Activated CD4-positive, alpha-beta T cell treated with anti-CD3 and anti-CD28 coated beads, Interleukin-2, amount 10 ng/mL, durations not matched to agents 7 days and 5 days (primary cell): ENCODE measurements at regions not wholly inside any gene's neighbourhood (a gene's known extent, or its start where the extent isn't known, plus 50 kb on each side); places are given as distances from the start of the nearest gene placed in this dataset.

Experiments used
- CTCF ChIA-PET: fragments of 350-600 bp; sonication (Branson Sonifier 250); formaldehyde crosslinking; loops from one replicate; lab custom pipeline; 2021; ENCODE audit warnings: antibody characterized with exemption; lab: Charles Lee
- POLR2A ChIA-PET: fragments of 350-600 bp; sonication (Branson Sonifier 250); formaldehyde crosslinking; loops from one replicate; lab custom pipeline; 2021; ENCODE audit warnings: antibody characterized with exemption; lab: Charles Lee
- DNase-seq: peaks from one replicate; pipeline ENCODE4 v3.0.0-alpha.2; 2020
- H3K27ac Mint-ChIP-seq: one replicate; pipeline ENCODE4 v1.8.0; 2021; ENCODE audit warnings: mild to moderate bottlenecking, moderate library complexity, mixed read lengths
- H3K27me3 Mint-ChIP-seq: one replicate; pipeline ENCODE4 v1.8.0; 2021; ENCODE audit warnings: mixed read lengths
- H3K36me3 Mint-ChIP-seq: one replicate; pipeline ENCODE4 v1.8.0; 2021; ENCODE audit warnings: low read depth, mixed read lengths
- H3K4me1 Mint-ChIP-seq: one replicate; pipeline ENCODE4 v1.8.0; 2021; ENCODE audit warnings: mixed read lengths
- H3K4me3 Mint-ChIP-seq: one replicate; pipeline ENCODE4 v1.8.0; 2021; ENCODE audit warnings: mild to moderate bottlenecking, moderate library complexity, mixed read lengths
- H3K9me3 Mint-ChIP-seq: one replicate; pipeline ENCODE4 v1.8.0; 2021; ENCODE audit warnings: mixed read lengths

DNA sequence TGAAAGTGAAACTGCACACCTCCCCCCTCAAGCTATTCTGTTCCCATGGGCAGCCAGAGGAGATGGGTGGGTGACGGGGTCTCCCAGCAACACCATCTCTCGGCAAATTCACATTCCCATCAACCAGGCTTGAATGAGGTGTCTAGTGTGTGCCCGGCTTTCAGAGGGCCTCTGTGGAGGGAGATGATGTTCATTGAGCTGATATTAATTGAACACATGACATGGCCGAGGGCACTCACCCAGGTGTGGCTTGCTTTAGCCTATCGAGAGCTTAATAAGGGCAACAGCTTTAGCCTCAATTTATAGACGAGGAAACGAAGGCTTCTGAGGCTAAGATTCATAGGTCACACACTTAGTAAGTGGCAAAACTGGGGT is 288.0 kb downstream of the UACA start:
- peaks cover 76% of the 10 kb centered on the region for H3K27me3 Mint-ChIP-seq
- POLR2A ChIA-PET = no interaction called here

GRCh38 chr15:70474471-70475406 is 288.6 kb downstream of the UACA start:
- Mint-ChIP-seq H3K27me3 (peaks cover 79% of the 10 kb centered on the region), H3K27ac (no peak overlapping the region), H3K4me1 (peaks cover 44% of the 10 kb centered on the region), H3K36me3 (peaks cover 2% of the 10 kb centered on the region), H3K4me3 (peak overlapping the region; percentile 47), H3K9me3 (no peaks in the 10 kb centered on the region)
- no peak for DNase-seq
- POLR2A ChIA-PET = no interaction called here
- CTCF ChIA-PET = interaction anchor here (1.2 to 1.8 kb wide), 4 partner anchors 12 to 1012 kb away, joined by 4 to 12 read pairs (median 4); no protein-coding TSS in a partner anchor

More for the DNA sequence above, 288.0 kb downstream of the UACA start:
- no peak for DNase-seq
- Mint-ChIP-seq H3K4me1 (peaks cover 50% of the 10 kb centered on the region), H3K9me3 (no peaks in the 10 kb centered on the region), H3K27ac (peak overlapping the region; percentile 38), H3K4me3 (peak overlapping the region; percentile 47), H3K36me3 (peaks cover 2% of the 10 kb centered on the region)
- CTCF ChIA-PET = interaction anchor here (1.2 to 1.8 kb wide), 4 partner anchors 12 to 1013 kb away, joined by 4 to 12 read pairs (median 4); no protein-coding TSS in a partner anchor

DNA sequence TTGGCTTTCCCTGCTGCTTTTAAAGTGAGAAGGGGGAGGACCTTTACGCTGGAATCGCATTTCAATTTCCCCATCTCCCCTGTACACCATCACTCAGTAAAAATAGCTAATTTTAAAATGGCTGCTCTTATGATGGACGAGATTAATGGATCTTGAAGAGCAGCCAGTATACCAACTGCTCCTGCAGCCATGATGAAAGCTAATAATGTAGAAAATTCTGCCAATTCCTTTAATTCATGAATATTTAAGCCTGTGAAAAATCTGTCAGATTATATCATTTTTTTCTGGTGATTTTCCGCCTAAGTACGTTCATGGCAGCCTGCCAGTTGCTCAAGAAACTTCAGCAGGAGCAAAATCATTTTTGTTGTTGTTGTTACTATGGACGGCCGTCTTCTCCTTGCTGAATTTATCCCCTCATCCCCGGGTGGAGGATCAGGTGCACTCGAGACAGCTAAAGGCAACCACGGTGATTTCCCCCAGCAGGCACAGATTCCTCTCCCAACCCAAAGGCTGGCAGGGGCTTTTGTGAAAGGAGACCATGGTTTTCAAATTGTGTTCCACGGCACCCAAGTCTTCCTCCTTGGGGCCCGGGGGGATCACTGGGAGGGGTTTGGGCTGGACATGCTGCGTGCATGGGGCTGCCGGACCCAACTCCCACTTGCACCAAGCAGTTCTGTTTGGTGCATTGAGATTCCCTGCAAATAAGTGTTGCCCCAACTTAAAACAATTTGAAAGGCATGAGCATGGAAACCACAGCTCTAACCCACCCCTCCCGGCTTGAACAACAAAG is 289.6 kb downstream of the UACA start:
- Mint-ChIP-seq H3K4me1 (peaks cover 37% of the 10 kb centered on the region), H3K36me3 (peaks cover 2% of the 10 kb centered on the region), H3K27ac (no peak overlapping the region), H3K4me3 (no peak overlapping the region), H3K9me3 (no peaks in the 10 kb centered on the region), H3K27me3 (peaks cover 85% of the 10 kb centered on the region)
- CTCF ChIA-PET = interaction anchor here (1.2 kb wide), 1 partner anchor 11 kb away, joined by 4 read pairs; no protein-coding TSS in a partner anchor
- POLR2A ChIA-PET = no interaction called here
- DNase-seq = no peak

DNA sequence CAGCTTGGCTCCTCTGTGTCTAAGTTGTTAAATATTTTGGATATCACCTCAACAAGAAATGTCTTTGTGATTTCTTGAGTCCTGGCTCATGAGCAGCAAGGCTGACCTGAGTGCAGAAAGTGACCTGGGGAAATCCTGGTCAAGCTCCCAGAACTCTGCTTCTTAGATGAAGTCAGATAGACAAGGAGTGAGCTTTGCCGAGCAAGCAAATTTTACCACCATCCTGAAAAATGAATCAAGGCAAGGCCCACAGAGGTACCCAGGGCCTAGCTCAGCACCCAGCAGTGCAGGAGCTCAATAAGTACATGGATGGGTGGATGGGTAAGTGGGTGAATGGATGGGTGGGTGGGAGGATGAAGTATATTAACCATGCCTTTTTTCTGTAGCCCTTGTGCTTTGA is 291.8 kb downstream of the UACA start:
- H3K36me3 Mint-ChIP-seq = peaks cover 2% of the 10 kb centered on the region
- H3K27me3 Mint-ChIP-seq = peaks cover 88% of the 10 kb centered on the region
- ChIA-PET POLR2A (no interaction called here), CTCF (interaction anchor here (1.2 to 3.1 kb wide), 4 partner anchors 11 to 768 kb away, joined by 3 to 12 read pairs (median 3); no protein-coding TSS in a partner anchor)
- H3K4me3 Mint-ChIP-seq = no peak overlapping the region
- H3K4me1 Mint-ChIP-seq = peaks cover 23% of the 10 kb centered on the region
- no peak for DNase-seq
- H3K27ac Mint-ChIP-seq = no peak overlapping the region
- H3K9me3 Mint-ChIP-seq = no peaks in the 10 kb centered on the region

DNA sequence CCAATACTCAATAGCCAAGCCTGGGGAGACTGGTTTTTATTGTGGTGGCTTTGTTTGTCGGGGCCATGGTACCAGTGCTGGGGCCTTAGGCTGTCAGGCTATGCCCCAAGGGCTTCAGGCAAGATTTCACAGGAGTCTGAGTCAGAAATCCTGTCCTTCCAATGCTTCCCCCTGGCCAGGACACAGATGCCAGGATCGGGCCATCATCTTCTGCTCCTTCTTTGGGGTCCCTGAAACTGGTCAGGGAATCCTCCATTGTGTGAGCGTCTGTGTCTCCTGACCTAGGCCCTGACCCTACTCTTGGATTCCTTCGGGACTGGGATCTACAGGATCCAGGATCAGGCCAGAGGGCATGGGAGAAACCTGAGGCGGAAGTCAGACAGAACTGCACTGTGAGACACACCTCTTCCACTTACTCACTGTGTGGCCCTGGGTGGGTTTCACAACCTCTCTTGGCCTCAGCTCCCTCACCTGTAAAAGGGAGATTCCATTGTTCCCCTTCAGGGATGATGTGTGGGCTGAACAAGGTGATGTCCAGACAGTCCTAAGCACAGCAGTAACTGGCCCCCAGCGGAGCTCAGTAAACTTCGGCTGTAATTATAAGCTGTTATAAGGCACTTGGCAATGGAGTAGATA is 292.7 kb downstream of the UACA start:
- peaks cover 2% of the 10 kb centered on the region for H3K36me3 Mint-ChIP-seq
- peaks cover 87% of the 10 kb centered on the region for H3K27me3 Mint-ChIP-seq
- no peak for DNase-seq
- ChIA-PET POLR2A (no interaction called here), CTCF (interaction anchor here (1.3 to 3.1 kb wide), 3 partner anchors 10 to 35 kb away, joined by 3 to 12 read pairs (median 3); no protein-coding TSS in a partner anchor)
- no peaks in the 10 kb centered on the region for H3K9me3 Mint-ChIP-seq
- H3K27ac Mint-ChIP-seq = no peak overlapping the region
- H3K4me3 Mint-ChIP-seq = no peak overlapping the region
- H3K4me1 Mint-ChIP-seq = peaks cover 19% of the 10 kb centered on the region

- POLR2A ChIA-PET = no interaction called here
- no peak for DNase-seq
- CTCF ChIA-PET = interaction anchor here (1.3 to 3.1 kb wide), 4 partner anchors 10 to 994 kb away, joined by 3 to 12 read pairs (median 4); no protein-coding TSS in a partner anchor
- peaks cover 2% of the 10 kb centered on the region for H3K36me3 Mint-ChIP-seq
- peaks cover 11% of the 10 kb centered on the region for H3K4me1 Mint-ChIP-seq
- H3K27me3 Mint-ChIP-seq = peaks cover 87% of the 10 kb centered on the region
- H3K4me3 Mint-ChIP-seq = no peak overlapping the region
- no peaks in the 10 kb centered on the region for H3K9me3 Mint-ChIP-seq
- H3K27ac Mint-ChIP-seq = no peak overlapping the region
Measured at GRCh38 chr15:70469651-70470555, 293.5 kb downstream of the UACA start.

GRCh38 chr15:70469182-70469581 is 294.2 kb downstream of the UACA start:
- peaks cover 2% of the 10 kb centered on the region for H3K36me3 Mint-ChIP-seq
- POLR2A ChIA-PET = no interaction called here
- CTCF ChIA-PET = interaction anchor here (1.3 to 3.1 kb wide), 3 partner anchors 19 to 994 kb away, joined by 3 to 12 read pairs (median 5); no protein-coding TSS in a partner anchor
- H3K4me3 Mint-ChIP-seq = no peak overlapping the region
- H3K27me3 Mint-ChIP-seq = peaks cover 90% of the 10 kb centered on the region
- H3K27ac Mint-ChIP-seq = no peak overlapping the region
- DNase-seq = no peak
- H3K9me3 Mint-ChIP-seq = no peaks in the 10 kb centered on the region
- peaks cover 6% of the 10 kb centered on the region for H3K4me1 Mint-ChIP-seq

DNA sequence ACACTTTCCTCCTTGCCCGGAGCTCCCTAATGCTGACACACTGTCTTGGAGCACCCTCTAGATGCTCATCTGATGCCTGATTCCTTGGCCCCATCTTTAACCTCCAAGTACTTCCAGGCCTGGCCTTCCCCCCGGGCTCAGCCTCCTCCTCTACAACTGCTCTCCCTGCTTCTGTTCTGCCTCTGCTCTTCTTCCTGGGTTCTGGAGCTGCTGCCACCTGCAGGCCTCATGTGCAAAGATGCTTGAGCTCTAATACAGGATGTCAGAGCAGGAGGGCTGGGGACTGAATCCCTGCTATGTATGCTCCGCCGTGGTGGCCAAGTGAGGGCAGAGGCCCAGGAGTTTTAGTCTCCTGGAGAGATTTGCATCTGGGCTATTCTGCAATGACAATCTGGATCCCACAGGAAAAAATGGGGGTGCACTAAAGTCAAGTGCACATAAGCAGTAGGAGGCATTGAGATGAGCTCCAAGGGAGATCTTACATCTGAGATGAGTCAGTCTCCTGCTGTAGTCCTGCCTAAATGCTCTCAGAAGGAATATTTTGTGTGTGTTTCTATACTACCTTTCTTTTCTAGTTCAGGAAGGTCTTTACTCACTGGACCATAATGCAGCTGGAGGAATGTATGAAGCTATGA is 296.3 kb downstream of the UACA start:
- Mint-ChIP-seq H3K4me1 (peaks cover 5% of the 10 kb centered on the region), H3K9me3 (no peaks in the 10 kb centered on the region), H3K27me3 (peaks cover 89% of the 10 kb centered on the region), H3K27ac (no peak overlapping the region), H3K4me3 (no peak overlapping the region), H3K36me3 (peaks cover 2% of the 10 kb centered on the region)
- CTCF ChIA-PET = interaction anchor here (0.6 to 3.0 kb wide), 23 partner anchors 11 to 998 kb away, joined by 3 to 15 read pairs (median 3); no protein-coding TSS in a partner anchor
- POLR2A ChIA-PET = interaction anchor here (0.6 kb wide), 1 partner anchor 967 kb away, joined by 4 read pairs; no protein-coding TSS in a partner anchor
- DNase-seq = peak; percentile 61

DNA sequence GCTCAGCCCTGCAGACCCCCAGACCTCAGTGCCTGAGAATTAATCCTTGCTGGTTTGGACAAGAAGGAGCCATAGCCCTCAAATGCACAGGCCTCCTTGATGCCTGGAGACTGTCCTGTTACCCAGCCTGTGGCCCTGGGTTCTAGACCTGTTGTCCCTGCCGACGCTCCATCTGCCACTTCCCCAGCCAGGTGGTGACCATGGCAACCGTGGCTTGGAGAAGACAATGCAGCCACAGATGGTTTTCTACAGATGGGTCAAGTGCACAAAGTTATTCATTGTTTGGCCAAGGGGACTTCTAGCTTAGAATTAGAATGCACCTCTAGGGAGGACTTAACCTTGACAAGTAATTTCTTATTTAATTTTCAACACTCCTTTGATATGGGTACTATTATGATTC is 297.1 kb downstream of the UACA start:
- ChIA-PET POLR2A (no interaction called here), CTCF (interaction anchor here (0.5 to 3.0 kb wide), 17 partner anchors 10 to 712 kb away, joined by 3 to 15 read pairs (median 5); no protein-coding TSS in a partner anchor)
- DNase-seq = no peak
- Mint-ChIP-seq H3K4me3 (no peak overlapping the region), H3K27me3 (peaks cover 88% of the 10 kb centered on the region), H3K36me3 (no peaks in the 10 kb centered on the region), H3K4me1 (peaks cover 5% of the 10 kb centered on the region), H3K27ac (no peak overlapping the region), H3K9me3 (no peaks in the 10 kb centered on the region)

- Mint-ChIP-seq H3K4me3 (no peak overlapping the region), H3K27me3 (peaks cover 91% of the 10 kb centered on the region), H3K4me1 (peaks cover 5% of the 10 kb centered on the region), H3K36me3 (no peaks in the 10 kb centered on the region), H3K27ac (no peak overlapping the region), H3K9me3 (no peaks in the 10 kb centered on the region)
- ChIA-PET POLR2A (no interaction called here), CTCF (interaction anchor here (0.5 to 3.0 kb wide), 9 partner anchors 10 to 206 kb away, joined by 3 to 15 read pairs (median 5); no protein-coding TSS in a partner anchor)
- no peak for DNase-seq
Measured at GRCh38 chr15:70465812-70466211, 297.5 kb downstream of the UACA start.

- no peak for DNase-seq
- Mint-ChIP-seq H3K4me3 (no peak overlapping the region), H3K27ac (no peak overlapping the region), H3K4me1 (peaks cover 10% of the 10 kb centered on the region), H3K27me3 (peaks cover 78% of the 10 kb centered on the region), H3K36me3 (no peaks in the 10 kb centered on the region), H3K9me3 (no peaks in the 10 kb centered on the region)
- ChIA-PET POLR2A (no interaction called here), CTCF (interaction anchor here (1.1 to 2.3 kb wide), 4 partner anchors 11 to 209 kb away, joined by 3 to 12 read pairs (median 4); no protein-coding TSS in a partner anchor)
Measured at GRCh38 chr15:70463453-70463834, 299.9 kb downstream of the UACA start.
